ENCODE measurements at regions not wholly inside any gene's neighbourhood (a gene's known extent, or its start where the extent isn't known, plus 50 kb on each side); places are given as distances from the start of the nearest gene placed in this dataset.
"Not testable (repeated sequence)": the region's sequence is repeated elsewhere in the genome, so short reads cannot be mapped to it uniquely, and the experiment has no call there.

DNA sequence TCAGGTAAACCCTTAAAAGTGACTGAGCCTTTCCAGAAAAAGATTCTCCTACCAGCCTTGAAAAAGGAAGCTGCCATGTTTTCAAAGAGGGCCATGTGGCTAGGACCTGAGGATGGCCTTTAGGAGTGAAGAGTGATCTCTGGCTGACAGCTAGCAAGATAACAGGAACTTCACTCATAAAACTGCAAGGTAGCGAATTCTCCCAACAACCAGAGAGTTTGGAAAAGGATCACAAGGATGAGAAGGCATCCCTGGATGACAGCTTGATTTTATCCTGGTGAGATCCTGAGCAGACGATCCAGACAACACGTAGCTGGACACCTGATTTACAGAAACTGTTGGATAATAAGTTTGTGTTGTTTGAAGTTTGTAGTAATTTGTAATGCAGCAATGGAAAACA lies 115.6 kb upstream of the FBXO33 start:
- DNase-seq = no peak

GRCh38 chr14:39505812-39506211 lies 73.6 kb upstream of the FBXO33 start:
- DNase-seq = no peak

DNA sequence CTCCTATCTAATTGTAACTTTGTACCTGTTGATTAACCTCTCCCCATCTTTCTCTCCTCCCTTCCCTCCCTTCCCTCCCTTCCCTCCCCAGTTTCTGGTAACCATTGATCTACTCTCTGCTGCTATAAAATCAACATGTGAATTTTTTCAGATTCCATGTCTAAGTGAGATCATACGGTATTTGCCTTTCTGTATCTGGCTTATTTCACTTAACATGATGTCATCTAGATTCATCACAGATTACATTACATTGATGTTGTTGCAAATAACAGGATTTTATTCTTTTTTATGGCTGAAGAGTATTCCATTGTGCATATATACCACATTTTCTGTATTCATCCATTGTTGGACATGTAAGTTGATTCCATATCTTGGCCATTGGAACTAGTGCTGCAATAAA lies 68.0 kb upstream of the FBXO33 start:
- DNase-seq = no peak

DNA sequence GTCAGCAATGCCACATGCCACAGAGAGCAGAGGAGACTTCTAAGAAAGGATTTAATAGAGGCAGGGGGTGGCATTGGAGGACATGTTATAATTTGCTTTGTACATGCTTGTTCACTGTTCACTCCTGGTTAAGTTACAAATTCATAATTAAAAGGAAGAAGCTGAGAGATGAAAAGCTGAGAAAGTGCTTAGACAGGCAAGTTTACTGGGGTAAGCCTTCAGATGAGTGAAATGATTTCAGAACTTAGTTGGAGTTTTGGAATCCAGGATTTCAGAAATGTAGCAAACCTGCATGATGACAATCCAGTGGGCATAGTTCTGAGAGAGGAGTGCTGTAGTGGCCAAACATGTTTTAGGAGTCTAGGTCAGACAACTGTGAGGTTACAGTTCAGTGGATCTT lies 67.3 kb upstream of the FBXO33 start:
- no peak for DNase-seq

DNA sequence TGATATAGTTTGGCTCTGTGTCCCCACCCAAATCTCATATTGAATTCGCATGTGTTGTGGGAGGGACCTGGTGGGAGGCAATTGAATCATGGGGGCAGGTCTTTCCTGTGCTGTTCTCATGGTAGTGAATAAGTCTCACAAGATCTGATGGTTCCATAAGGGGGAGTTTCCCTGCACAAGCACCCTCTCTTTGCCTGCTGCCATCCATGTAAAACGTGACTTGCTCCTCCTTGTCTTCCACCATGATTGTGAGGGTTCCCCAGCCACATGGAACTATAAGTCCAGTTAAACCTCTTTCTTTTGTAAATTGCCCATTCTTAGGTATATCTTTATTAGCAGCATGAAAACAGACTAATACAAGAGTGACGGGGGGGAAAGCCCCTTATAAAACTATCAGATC lies 65.4 kb upstream of the FBXO33 start:
- DNase-seq = not testable (repeated sequence)

GRCh38 chr14:39492267-39492666 lies 60.0 kb upstream of the FBXO33 start:
- DNase-seq = no peak

DNA sequence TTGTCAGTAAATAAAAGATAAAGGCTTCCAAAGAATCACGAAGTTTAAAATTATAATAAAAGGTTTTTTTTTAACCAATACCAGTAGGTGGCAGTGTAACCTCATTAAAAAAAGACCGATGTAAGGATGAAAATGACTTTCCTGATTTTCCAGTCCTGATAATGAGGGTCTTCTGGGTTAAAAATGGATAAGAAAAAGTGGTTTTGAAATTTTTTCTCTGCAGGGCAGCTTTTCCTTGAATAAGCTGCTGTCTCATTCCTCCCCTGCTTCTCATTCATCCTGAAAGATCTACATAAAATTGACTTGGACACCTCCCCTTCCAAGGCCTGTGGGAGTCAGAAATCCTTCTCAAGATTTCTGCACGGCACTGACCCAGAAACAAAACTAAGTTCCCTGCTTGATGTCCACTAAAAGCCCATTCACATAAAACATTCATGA lies 58.9 kb upstream of the FBXO33 start:
- peak; percentile 53 for DNase-seq

GRCh38 chr14:39488600-39488999 lies 56.4 kb upstream of the FBXO33 start:
- DNase-seq = peak; percentile 66

GRCh38 chr14:39483682-39484081 lies 51.4 kb upstream of the FBXO33 start:
- DNase-seq = no peak
